CD4-positive, alpha-beta T cell treated with Interleukin-17A for 1 hour (primary cell): ENCODE measurements at regions not wholly inside any gene's neighbourhood (a gene's known extent, or its start where the extent isn't known, plus 50 kb on each side); places are given as distances from the start of the nearest gene placed in this dataset.

Source experiments
- DNase-seq: peaks from one replicate; pipeline ENCODE4 v3.0.0-alpha.2; 2020

DNA sequence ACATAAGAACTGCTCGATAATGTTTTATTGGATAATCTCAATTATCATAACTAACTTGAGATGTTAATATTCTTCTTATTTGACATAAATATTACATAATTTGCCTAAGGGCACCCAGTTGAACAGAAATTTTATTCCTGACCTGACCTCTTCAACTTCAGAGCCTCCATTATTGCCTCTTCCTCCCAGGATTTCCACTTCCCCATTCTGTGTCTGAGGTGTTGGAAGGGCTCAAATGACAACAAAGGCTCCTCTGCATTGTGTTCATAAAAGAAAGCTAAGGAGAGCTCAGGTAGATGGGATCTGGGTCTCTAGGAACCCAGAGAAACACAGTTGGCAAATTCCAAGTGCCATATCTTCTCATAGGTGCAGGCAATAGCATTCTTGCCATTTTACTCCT, 61.2 kb upstream of the ARHGAP20 start:
- no peak for DNase-seq

DNA sequence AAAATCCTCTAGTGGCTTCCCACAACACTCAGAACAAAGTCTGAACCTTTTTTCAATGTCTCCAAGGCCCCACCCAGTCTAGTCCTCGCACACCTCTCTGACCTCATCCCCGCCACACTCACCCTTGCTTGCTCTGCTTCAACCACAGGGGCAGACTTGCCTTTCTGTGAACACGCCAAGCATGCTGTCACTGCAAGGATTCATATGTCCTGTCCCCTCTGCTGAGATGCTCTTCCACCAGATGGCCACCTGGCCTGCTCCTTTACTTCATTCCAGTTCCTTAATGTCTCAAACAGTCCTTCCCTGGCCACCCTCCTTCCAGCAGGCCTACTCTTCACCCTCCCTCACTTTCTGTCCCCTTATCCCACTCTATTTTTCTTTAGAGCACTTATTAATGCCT, 60.6 kb upstream of the ARHGAP20 start:
- DNase-seq = no peak

DNA sequence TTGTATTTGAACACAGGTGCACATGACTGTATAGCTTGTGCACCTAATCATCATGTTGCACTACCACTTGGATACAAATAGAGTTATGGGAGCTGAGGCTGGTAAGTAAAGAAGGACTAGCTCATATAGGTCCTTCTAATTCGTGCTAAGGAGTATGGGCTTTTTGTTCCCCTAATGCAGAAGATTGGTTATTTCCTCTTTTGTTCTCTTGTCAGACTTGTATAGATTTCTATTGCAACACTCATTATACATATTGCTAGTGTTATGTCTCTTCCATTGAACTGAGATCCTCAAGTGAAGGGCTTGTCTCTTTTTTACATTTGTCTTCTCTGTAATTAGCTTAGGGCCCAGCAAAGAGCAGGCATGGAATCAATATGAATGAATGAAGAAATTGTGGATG, 54.1 kb upstream of the ARHGAP20 start:
- no peak for DNase-seq

DNA sequence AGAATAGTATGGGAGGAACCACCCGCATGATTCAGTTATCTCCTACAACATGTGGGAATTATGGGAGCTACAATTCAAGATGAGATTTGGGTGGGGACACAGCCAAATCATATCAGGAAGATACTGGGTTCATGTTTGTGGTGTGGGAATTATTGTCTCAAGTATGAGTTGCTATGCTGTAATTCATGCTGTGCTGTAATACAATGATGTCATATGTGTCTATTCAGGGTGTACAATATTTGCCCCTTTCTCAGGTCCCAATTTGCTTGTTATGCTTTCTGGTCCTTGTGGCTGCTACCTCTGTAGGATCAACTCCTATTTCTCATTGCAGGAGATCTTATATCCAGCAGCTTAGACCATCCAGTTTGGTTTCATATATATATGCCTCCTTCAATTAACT, 52.2 kb upstream of the ARHGAP20 start:
- DNase-seq = no peak

DNA sequence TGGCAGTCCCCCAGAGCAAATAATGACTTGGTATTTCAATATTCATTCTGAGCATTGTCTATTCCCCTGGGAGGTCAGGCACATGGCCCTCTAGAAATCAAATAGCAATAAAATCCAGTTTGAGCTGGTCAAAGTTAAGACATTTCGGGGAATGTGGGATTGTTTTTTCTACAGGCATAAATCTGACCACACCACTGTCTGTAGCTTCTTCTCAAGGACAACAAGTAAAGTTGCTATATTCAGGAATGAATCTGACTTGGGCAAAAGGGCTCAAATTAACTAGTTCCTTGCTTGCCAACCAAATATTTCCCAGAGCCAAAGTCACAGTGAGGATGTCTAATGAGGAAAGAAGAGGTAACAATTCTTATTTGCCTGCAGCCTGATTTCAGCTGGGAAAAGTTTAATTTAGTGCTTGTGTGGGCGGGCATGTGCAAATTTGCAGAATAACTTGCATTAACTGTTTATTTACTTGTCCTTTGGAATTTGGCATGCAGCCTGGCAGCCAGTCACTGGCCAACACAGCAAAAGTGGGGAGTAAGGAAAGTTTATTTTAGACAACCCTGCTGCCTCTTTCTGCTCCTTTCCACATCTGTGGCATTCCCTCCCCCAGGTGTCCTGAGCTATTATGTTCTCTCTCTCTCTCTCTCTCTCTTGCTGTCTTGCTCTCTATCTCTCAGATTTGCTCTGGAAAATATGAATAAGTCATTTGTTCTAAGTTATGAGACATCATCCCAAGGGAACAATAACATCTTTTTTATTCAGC, 51.2 kb upstream of the ARHGAP20 start:
- DNase-seq = no peak

DNA sequence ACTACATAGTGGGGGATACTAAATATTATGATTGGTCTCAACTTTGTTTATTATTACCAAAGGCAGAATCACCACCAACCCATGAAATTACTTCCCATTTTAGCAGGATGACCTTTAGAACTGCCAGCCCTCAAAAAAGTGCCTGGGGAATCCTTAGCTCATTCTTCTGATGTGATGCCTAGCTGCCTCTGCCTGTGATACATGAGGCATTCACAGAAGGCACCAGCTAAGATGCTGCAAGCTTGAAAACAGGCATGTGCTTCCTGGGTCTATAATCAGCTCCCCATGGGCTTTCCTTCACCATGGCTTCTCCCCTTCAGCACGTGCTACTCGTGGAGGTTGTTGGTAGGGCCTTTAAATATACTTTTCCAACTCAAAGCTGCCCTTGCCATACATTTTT, 50.4 kb upstream of the ARHGAP20 start:
- no peak for DNase-seq
